Astrocyte (in vitro differentiated cells and primary cell): ENCODE measurements at regions not wholly inside any gene's neighbourhood (a gene's known extent, or its start where the extent isn't known, plus 50 kb on each side); places are given as distances from the start of the nearest gene placed in this dataset.

ENCODE experiments used
- DNase-seq: peaks from one replicate; pipeline ENCODE4 v3.0.0-alpha.2; 2010; ENCODE audit warnings: low read depth
- FAIRE-seq: peaks from 2 replicates; lab custom pipeline; 2011; peaks lifted over from hg19 to GRCh38; lab: Jason Lieb, UNC
- H2AFZ ChIP-seq: 2 replicates; pipeline ENCODE4 v1.6.0; 2012; ENCODE audit warnings: low read depth, low read length, inconsistent platforms
- H3K27ac ChIP-seq: 2 replicates; pipeline ENCODE4 v1.5.1; 2011; ENCODE audit warnings: low read depth, low read length, inconsistent platforms
- H3K27me3 ChIP-seq: 2 replicates; pipeline ENCODE4 v1.6.0; 2011; ENCODE audit warnings: low read length, inconsistent platforms; ENCODE audit not compliant: insufficient read depth
- H3K36me3 ChIP-seq: 2 replicates; pipeline ENCODE4 v1.5.1; 2011; ENCODE audit warnings: low read length, inconsistent platforms; ENCODE audit not compliant: insufficient read depth
- H3K4me1 ChIP-seq: 2 replicates; pipeline ENCODE4 v1.5.1; 2011; ENCODE audit warnings: low read length, inconsistent platforms; ENCODE audit not compliant: insufficient read depth
- H3K4me2 ChIP-seq: 2 replicates; pipeline ENCODE4 v1.6.0; 2012; ENCODE audit warnings: low read length, inconsistent platforms
- H3K4me3 ChIP-seq: 2 replicates; pipeline ENCODE4 v1.5.1; 2011; ENCODE audit warnings: low read depth, mild to moderate bottlenecking, low read length, inconsistent platforms; ENCODE audit not compliant: insufficient read depth
- H3K79me2 ChIP-seq: 2 replicates; pipeline ENCODE4 v1.6.0; 2012; ENCODE audit warnings: mild to moderate bottlenecking, low read length, inconsistent platforms; ENCODE audit not compliant: insufficient read depth
- H3K9ac ChIP-seq: 2 replicates; pipeline ENCODE4 v1.6.0; 2012; ENCODE audit warnings: mild to moderate bottlenecking, low read length, inconsistent platforms
- H3K9me3 ChIP-seq: 2 replicates; pipeline ENCODE4 v1.5.1; 2012; ENCODE audit warnings: low read depth, mild to moderate bottlenecking, low read length, inconsistent platforms; ENCODE audit not compliant: insufficient read depth
- H4K20me1 ChIP-seq: 2 replicates; pipeline ENCODE4 v1.6.0; 2012; ENCODE audit warnings: low read length, inconsistent platforms; ENCODE audit not compliant: insufficient read depth
- H3K27ac Mint-ChIP-seq: one replicate; pipeline ENCODE4 v1.8.0; 2021; ENCODE audit warnings: mild to moderate bottlenecking, mixed read lengths; ENCODE audit not compliant: unreplicated experiment
- H3K27me3 Mint-ChIP-seq: one replicate; pipeline ENCODE4 v1.8.0; 2021; ENCODE audit warnings: low read depth, mixed read lengths; ENCODE audit not compliant: unreplicated experiment
- H3K36me3 Mint-ChIP-seq: one replicate; pipeline ENCODE4 v1.8.0; 2021; ENCODE audit warnings: low read depth, mixed read lengths; ENCODE audit not compliant: unreplicated experiment
- H3K4me1 Mint-ChIP-seq: one replicate; pipeline ENCODE4 v1.8.0; 2021; ENCODE audit warnings: low read depth, mixed read lengths; ENCODE audit not compliant: unreplicated experiment
- H3K4me3 Mint-ChIP-seq: one replicate; pipeline ENCODE4 v1.8.0; 2021; ENCODE audit warnings: mild to moderate bottlenecking, moderate library complexity, mixed read lengths; ENCODE audit not compliant: unreplicated experiment
- H3K9me3 Mint-ChIP-seq: one replicate; pipeline ENCODE4 v1.8.0; 2021; ENCODE audit warnings: mild to moderate bottlenecking, mixed read lengths; ENCODE audit not compliant: unreplicated experiment
- EZH2 ChIP-seq: IDR thresholded peaks from 2 replicates; pipeline ENCODE4 v1.6.1; 2012; ENCODE audit warnings: mild to moderate bottlenecking, low read length, inconsistent platforms; ENCODE audit not compliant: insufficient read depth
- TF ChIP-seq, protein P1 (sequence below): IDR thresholded peaks from 2 replicates; pipeline ENCODE4 v1.5.1; 2011; ENCODE audit warnings: low read depth, mild to moderate bottlenecking, inconsistent platforms, low read length, moderate library complexity; ENCODE audit not compliant: insufficient read depth

DNA sequence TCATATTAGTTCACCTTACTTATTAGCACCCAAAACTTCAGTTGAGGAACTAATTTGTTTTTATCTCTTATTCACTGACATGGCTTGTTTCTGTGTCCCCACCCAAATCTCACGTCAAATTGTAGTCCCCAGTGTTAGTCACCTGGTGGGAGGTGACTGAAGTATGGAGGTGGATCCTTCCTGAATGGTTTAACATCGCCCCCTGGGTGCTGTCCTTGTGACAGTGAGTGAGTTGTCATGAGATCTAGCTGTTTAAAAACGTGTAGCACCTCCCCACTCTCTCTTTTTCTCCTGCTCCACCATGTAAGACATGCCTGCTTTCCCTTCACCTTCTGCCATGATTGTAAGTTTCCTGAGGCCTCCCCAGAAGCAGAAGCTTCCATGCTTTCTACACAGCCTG is 75.0 kb upstream of the HECTD2 start:
- no peak overlapping the region for H3K27ac Mint-ChIP-seq
- DNase-seq, result no peak

DNA sequence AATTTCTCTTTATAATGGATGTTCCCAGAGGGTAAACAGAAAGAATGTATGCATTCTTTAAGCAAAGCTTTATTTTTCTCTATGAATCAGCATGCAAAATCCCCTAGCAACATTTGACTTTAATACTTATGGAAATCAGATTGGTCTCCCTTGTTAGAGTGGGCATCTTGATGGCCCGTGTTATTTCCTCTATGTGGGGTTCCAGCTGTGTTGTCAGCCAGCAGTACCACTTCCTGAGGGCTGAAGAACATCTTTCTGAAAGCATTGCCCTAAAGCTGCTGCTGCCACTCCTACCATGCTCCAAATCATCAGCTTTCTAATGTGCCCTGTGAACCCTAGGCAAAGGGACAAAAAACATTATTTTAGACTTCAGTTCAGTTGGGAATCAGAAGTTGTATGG is 70.4 kb upstream of the HECTD2 start:
- FAIRE-seq (no peak), DNase-seq (no peak)
- Mint-ChIP-seq H3K27ac (no peak overlapping the region), H3K4me1 (peaks cover 12% of the 10 kb centered on the region), H3K27me3 (no peaks in the 10 kb centered on the region), H3K4me3 (no peak overlapping the region), H3K9me3 (no peaks in the 10 kb centered on the region), H3K36me3 (no peaks in the 10 kb centered on the region)
- H3K79me2 ChIP-seq, result no peaks in the 10 kb centered on the region
- no peak overlapping the region for H3K4me2 ChIP-seq
- H3K27me3 ChIP-seq, result no peaks in the 10 kb centered on the region
- H3K4me1 ChIP-seq, result peaks cover 12% of the 10 kb centered on the region
- no peak overlapping the region for H3K27ac ChIP-seq
- TF ChIP-seq EZH2, result no peak
- TF ChIP-seq, protein P1, sequence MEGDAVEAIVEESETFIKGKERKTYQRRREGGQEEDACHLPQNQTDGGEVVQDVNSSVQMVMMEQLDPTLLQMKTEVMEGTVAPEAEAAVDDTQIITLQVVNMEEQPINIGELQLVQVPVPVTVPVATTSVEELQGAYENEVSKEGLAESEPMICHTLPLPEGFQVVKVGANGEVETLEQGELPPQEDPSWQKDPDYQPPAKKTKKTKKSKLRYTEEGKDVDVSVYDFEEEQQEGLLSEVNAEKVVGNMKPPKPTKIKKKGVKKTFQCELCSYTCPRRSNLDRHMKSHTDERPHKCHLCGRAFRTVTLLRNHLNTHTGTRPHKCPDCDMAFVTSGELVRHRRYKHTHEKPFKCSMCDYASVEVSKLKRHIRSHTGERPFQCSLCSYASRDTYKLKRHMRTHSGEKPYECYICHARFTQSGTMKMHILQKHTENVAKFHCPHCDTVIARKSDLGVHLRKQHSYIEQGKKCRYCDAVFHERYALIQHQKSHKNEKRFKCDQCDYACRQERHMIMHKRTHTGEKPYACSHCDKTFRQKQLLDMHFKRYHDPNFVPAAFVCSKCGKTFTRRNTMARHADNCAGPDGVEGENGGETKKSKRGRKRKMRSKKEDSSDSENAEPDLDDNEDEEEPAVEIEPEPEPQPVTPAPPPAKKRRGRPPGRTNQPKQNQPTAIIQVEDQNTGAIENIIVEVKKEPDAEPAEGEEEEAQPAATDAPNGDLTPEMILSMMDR, result no peak
- no peak overlapping the region for H3K9ac ChIP-seq
- H4K20me1 ChIP-seq, result no peaks in the 10 kb centered on the region
- H3K9me3 ChIP-seq, result no peaks in the 10 kb centered on the region
- H3K4me3 ChIP-seq, result no peak overlapping the region
- no peaks in the 10 kb centered on the region for H3K36me3 ChIP-seq
- no peak overlapping the region for H2AFZ ChIP-seq

More for the DNA sequence above, 75.0 kb upstream of the HECTD2 start:
- Mint-ChIP-seq H3K4me3 (no peak overlapping the region), H3K4me1 (no peaks in the 10 kb centered on the region), H3K27me3 (peaks cover 3% of the 10 kb centered on the region), H3K9me3 (no peaks in the 10 kb centered on the region), H3K36me3 (no peaks in the 10 kb centered on the region)
- Histone ChIP-seq H3K27ac (no peak overlapping the region), H2AFZ (no peak overlapping the region), H3K4me1 (no peaks in the 10 kb centered on the region), H3K36me3 (no peaks in the 10 kb centered on the region), H3K27me3 (no peaks in the 10 kb centered on the region), H4K20me1 (no peaks in the 10 kb centered on the region), H3K4me3 (no peak overlapping the region), H3K79me2 (no peaks in the 10 kb centered on the region), H3K9ac (no peak overlapping the region), H3K9me3 (no peaks in the 10 kb centered on the region), H3K4me2 (no peak overlapping the region)
- FAIRE-seq, result no peak
- TF ChIP-seq EZH2, result no peak
- TF ChIP-seq, protein P1, result no peak

DNA sequence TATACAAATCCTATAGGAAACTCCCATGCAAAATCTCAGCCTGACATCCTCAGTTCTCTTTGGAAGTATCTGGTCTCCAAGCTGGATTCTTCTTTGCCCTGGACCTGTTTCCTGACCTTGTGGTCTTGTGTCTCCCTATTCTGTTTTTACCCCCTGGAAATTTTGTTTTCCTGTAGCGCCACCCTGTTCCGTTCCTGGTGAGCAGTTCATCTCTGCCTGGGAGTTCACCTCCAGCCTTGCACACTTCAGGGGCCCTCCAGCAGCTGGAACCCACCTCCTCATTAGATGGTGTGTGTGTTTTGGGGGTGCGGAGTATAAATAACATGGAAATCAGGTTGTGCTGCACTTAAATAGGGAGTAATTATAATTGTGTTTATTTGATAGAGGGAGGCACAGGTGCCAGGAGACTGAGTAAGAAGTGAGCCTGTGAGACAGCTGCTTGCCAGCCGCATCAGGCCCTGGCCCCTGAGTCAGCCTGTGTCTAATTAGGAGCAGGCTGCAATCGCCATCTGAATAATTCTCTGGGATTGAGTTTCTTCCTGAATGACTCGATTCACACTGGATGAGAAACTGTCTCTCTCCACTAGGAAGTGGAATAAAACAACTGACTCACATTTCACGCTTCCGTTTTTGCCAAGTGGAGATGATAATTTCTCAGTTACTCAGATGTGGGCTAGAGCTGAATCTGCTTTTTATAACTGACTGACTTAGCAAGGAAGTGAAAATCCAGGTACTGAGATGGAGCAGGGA is 69.4 kb upstream of the HECTD2 start:
- H3K9me3 Mint-ChIP-seq, result no peaks in the 10 kb centered on the region
- H3K36me3 ChIP-seq, result no peaks in the 10 kb centered on the region
- H3K4me2 ChIP-seq, result peak overlapping the region; percentile 67
- H3K4me1 ChIP-seq, result peaks cover 18% of the 10 kb centered on the region
- no peaks in the 10 kb centered on the region for H3K79me2 ChIP-seq
- H3K36me3 Mint-ChIP-seq, result no peaks in the 10 kb centered on the region
- DNase-seq (peak; percentile 95), FAIRE-seq (peak; percentile 94)
- H3K27ac ChIP-seq, result peak overlapping the region; percentile 51
- no peak for TF ChIP-seq EZH2
- TF ChIP-seq, protein P1, result no peak
- H3K4me3 ChIP-seq, result no peak overlapping the region
- H3K4me1 Mint-ChIP-seq, result peaks cover 12% of the 10 kb centered on the region
- H2AFZ ChIP-seq, result peak overlapping the region; percentile 36
- peak overlapping the region; percentile 72 for H3K27ac Mint-ChIP-seq
- no peak overlapping the region for H3K4me3 Mint-ChIP-seq
- no peaks in the 10 kb centered on the region for H3K27me3 Mint-ChIP-seq
- no peaks in the 10 kb centered on the region for H4K20me1 ChIP-seq
- no peaks in the 10 kb centered on the region for H3K27me3 ChIP-seq
- no peaks in the 10 kb centered on the region for H3K9me3 ChIP-seq
- peak overlapping the region; percentile 9 for H3K9ac ChIP-seq
